ENCODE measurements at regions not wholly inside any gene's neighbourhood (a gene's known extent, or its start where the extent isn't known, plus 50 kb on each side); places are given as distances from the start of the nearest gene placed in this dataset.
"Not testable (repeated sequence)": the region's sequence is repeated elsewhere in the genome, so short reads cannot be mapped to it uniquely, and the experiment has no call there.

GRCh38 chr19:28316464-28316863 lies 896.5 kb downstream of the UQCRFS1 start:
- ChIA-PET CTCF (interaction anchor here (0.7 kb wide), 1 partner anchor 147 kb away, joined by 3 read pairs; no protein-coding TSS in a partner anchor), POLR2A (no interaction called here)
- DNase-seq (ENCODE audit: extremely low spot score), result no peak
- TF ChIP-seq ELF4 (IDR thresholded peaks at IDR 0.05) (no peak), FOXM1 (IDR thresholded peaks at IDR 0.05; ENCODE audit: borderline replicate concordance) (no peak), TARDBP (IDR thresholded peaks at IDR 0.05) (no peak), SP1 (IDR thresholded peaks at IDR 0.05) (no peak), NFRKB (IDR thresholded peaks at IDR 0.05) (no peak), L3MBTL2 (conservative IDR thresholded peaks at IDR 0.05) (no peak), LEF1 (IDR thresholded peaks at IDR 0.05; ENCODE audit: borderline replicate concordance) (no peak), SUZ12 (IDR thresholded peaks at IDR 0.05) (no peak), FOXA1 (IDR thresholded peaks at IDR 0.05) (no peak), HDGF (IDR thresholded peaks at IDR 0.05; ENCODE audit: borderline replicate concordance) (no peak), FOXK2 (IDR thresholded peaks at IDR 0.05) (no peak), BHLHE40 (IDR thresholded peaks at IDR 0.05; ENCODE audit: borderline replicate concordance) (no peak), ZNF384 (IDR thresholded peaks at IDR 0.05) (no peak), CTBP1 (IDR thresholded peaks at IDR 0.05; ENCODE audit: borderline replicate concordance) (no peak), ARNT (IDR thresholded peaks at IDR 0.05) (no peak)
- TF ChIP-seq, protein P1, sequence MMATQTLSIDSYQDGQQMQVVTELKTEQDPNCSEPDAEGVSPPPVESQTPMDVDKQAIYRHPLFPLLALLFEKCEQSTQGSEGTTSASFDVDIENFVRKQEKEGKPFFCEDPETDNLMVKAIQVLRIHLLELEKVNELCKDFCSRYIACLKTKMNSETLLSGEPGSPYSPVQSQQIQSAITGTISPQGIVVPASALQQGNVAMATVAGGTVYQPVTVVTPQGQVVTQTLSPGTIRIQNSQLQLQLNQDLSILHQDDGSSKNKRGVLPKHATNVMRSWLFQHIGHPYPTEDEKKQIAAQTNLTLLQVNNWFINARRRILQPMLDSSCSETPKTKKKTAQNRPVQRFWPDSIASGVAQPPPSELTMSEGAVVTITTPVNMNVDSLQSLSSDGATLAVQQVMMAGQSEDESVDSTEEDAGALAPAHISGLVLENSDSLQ (IDR thresholded peaks at IDR 0.05), result no peak

- no peak for DNase-seq (ENCODE audit: extremely low spot score)
- ChIA-PET POLR2A (no interaction called here), CTCF (interaction anchor here (0.6 kb wide), 1 partner anchor 468 kb away, joined by 3 read pairs; no protein-coding TSS in a partner anchor)
- TF ChIP-seq HDGF (IDR thresholded peaks at IDR 0.05; ENCODE audit: borderline replicate concordance) (no peak), ARNT (IDR thresholded peaks at IDR 0.05) (no peak), FOXM1 (IDR thresholded peaks at IDR 0.05; ENCODE audit: borderline replicate concordance) (no peak), FOXK2 (IDR thresholded peaks at IDR 0.05) (no peak), ELF4 (IDR thresholded peaks at IDR 0.05) (no peak), L3MBTL2 (conservative IDR thresholded peaks at IDR 0.05) (no peak), CTBP1 (IDR thresholded peaks at IDR 0.05; ENCODE audit: borderline replicate concordance) (no peak), TARDBP (IDR thresholded peaks at IDR 0.05) (no peak), FOXA1 (IDR thresholded peaks at IDR 0.05) (no peak), SUZ12 (IDR thresholded peaks at IDR 0.05) (no peak), SP1 (IDR thresholded peaks at IDR 0.05) (no peak), ZNF384 (IDR thresholded peaks at IDR 0.05) (no peak), LEF1 (IDR thresholded peaks at IDR 0.05; ENCODE audit: borderline replicate concordance) (no peak), BHLHE40 (IDR thresholded peaks at IDR 0.05; ENCODE audit: borderline replicate concordance) (no peak), NFRKB (IDR thresholded peaks at IDR 0.05) (no peak)
- TF ChIP-seq, protein P1 (IDR thresholded peaks at IDR 0.05), result no peak
These were observed 898.2 kb downstream of the UQCRFS1 start for GRCh38 chr19:28314756-28315155.

- ChIA-PET POLR2A (no interaction called here), CTCF (interaction anchor here (0.6 kb wide), 1 partner anchor 468 kb away, joined by 3 read pairs; no protein-coding TSS in a partner anchor)
- DNase-seq (ENCODE audit: extremely low spot score), result no peak
- TF ChIP-seq FOXM1 (IDR thresholded peaks at IDR 0.05; ENCODE audit: borderline replicate concordance) (no peak), HDGF (IDR thresholded peaks at IDR 0.05; ENCODE audit: borderline replicate concordance) (no peak), TARDBP (IDR thresholded peaks at IDR 0.05) (no peak), ELF4 (IDR thresholded peaks at IDR 0.05) (no peak), ARNT (IDR thresholded peaks at IDR 0.05) (no peak), L3MBTL2 (conservative IDR thresholded peaks at IDR 0.05) (no peak), SP1 (IDR thresholded peaks at IDR 0.05) (no peak), ZNF384 (IDR thresholded peaks at IDR 0.05) (no peak)
- TF ChIP-seq, protein P1 (IDR thresholded peaks at IDR 0.05), result no peak
These were observed 898.7 kb downstream of the UQCRFS1 start for GRCh38 chr19:28314287-28314686.

- CTCF ChIA-PET, result no interaction called here
- POLR2A ChIA-PET, result no interaction called here
- no peak for DNase-seq (ENCODE audit: extremely low spot score)
These were observed 899.3 kb downstream of the UQCRFS1 start for GRCh38 chr19:28313633-28314032.

GRCh38 chr19:28312269-28312668 lies 900.7 kb downstream of the UQCRFS1 start:
- POLR2A ChIA-PET, result no interaction called here
- DNase-seq (ENCODE audit: extremely low spot score), result no peak
- TF ChIP-seq, protein P1 (IDR thresholded peaks at IDR 0.05), result no peak
- TF ChIP-seq ARNT (IDR thresholded peaks at IDR 0.05) (no peak), SP1 (IDR thresholded peaks at IDR 0.05) (no peak), SUZ12 (IDR thresholded peaks at IDR 0.05) (no peak), FOXK2 (IDR thresholded peaks at IDR 0.05) (no peak), BHLHE40 (IDR thresholded peaks at IDR 0.05; ENCODE audit: borderline replicate concordance) (no peak), FOXA1 (IDR thresholded peaks at IDR 0.05) (no peak), ZNF384 (IDR thresholded peaks at IDR 0.05) (no peak), CTBP1 (IDR thresholded peaks at IDR 0.05; ENCODE audit: borderline replicate concordance) (no peak), ELF4 (IDR thresholded peaks at IDR 0.05) (no peak), NFRKB (IDR thresholded peaks at IDR 0.05) (no peak)
- CTCF ChIA-PET, result no interaction called here

More at GRCh38 chr19:28313633-28314032, 899.3 kb downstream of the UQCRFS1 start:
- TF ChIP-seq ZNF384 (IDR thresholded peaks at IDR 0.05) (no peak), FOXM1 (IDR thresholded peaks at IDR 0.05; ENCODE audit: borderline replicate concordance) (no peak), BHLHE40 (IDR thresholded peaks at IDR 0.05; ENCODE audit: borderline replicate concordance) (no peak), ELF4 (IDR thresholded peaks at IDR 0.05) (no peak), FOXA1 (IDR thresholded peaks at IDR 0.05) (no peak), LEF1 (IDR thresholded peaks at IDR 0.05; ENCODE audit: borderline replicate concordance) (no peak), CTBP1 (IDR thresholded peaks at IDR 0.05; ENCODE audit: borderline replicate concordance) (no peak), HDGF (IDR thresholded peaks at IDR 0.05; ENCODE audit: borderline replicate concordance) (no peak)

DNA sequence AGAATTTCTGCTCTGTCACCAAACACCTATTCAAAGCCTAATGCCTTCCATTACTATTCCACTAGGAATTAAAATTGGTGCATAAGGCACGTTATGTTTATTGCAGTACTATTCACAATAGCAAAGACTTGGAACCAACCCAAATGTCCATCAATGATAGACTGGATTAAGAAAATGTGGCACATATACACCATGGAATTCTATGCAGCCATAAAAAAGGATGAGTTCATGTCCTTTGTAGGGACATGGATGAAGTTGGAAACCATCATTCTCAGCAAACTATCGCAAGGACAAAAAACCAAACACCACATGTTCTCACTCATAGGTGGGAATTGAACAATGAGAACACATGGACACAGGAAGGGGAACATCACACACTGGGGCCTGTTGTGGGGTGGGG lies 902.1 kb downstream of the UQCRFS1 start:
- CTCF ChIA-PET; DNase-seq (ENCODE audit: extremely low spot score); POLR2A ChIA-PET: not testable (repeated sequence)
